Fibroblast of peridontal ligament (primary cell): ENCODE measurements at regions not wholly inside any gene's neighbourhood (a gene's known extent, or its start where the extent isn't known, plus 50 kb on each side); places are given as distances from the start of the nearest gene placed in this dataset.
"Not testable (repeated sequence)": the region's sequence is repeated elsewhere in the genome, so short reads cannot be mapped to it uniquely, and the experiment has no call there.

Experiments used
- DNase-seq: peaks from one replicate; pipeline ENCODE4 v3.0.0-alpha.2; 2010; ENCODE audit errors: extremely low read depth

DNA sequence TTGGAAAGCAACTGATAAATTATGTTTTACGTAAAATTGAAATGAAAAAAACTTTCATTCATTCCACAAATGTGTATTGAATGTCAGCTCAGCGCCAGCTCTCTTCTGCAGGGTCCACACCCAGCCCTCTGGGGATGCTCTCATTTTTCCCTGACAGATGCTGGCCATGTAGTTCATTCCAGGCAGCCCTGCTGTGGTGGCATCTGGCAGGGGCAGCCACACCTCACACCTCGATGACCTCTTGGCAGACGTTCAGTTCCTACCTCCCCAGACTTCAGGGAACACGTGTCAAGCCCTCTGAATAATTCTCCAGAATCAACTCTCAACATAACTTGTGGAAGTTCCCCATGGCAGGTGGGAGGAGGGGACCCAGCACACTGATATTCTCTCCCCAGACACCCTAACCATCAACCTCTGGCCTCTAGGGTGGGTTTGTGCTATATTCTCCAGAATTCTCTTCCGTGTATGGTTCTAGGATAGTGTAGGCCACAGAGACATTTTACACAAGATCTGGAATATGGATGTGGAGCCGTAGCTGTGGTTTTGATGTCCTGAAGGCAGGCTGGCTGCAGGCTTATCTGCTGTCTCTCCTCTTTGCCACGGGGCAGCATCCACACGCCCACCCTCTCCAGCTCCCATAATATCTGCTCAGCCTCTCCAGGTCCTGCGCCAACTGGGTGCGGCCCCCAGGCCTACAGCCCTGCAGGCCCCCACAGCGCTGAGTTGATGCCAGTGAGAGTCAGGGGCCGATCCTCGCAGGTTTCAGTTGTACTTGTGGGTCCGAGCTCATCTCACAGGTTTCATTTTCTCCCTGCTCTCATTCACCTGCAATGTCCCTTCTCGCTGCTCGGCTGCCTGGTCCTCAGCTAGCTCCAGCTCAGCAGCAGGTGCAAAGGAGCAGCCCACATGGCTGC lies 175.8 kb upstream of the ARID1B start:
- DNase-seq, result no peak

DNA sequence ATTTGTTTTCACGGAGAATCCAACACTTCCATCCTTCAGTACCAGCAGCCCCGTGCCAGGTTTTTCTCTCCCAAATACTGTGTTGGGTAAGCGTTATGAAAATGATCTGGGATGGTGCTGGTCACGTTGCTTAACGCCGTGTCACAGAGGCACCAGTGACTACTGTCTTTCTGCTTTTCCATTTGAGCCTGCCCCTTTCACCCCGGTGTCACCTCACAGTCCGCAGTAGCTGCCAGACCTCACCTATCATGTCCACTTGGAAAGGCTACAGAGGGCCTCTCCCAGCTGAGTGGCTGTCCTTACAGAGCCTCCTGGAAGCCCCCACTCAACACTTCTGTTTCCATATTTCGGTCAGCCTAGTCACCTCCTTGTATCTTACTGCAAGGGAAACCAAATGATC lies 176.5 kb upstream of the ARID1B start:
- DNase-seq, result no peak

DNA sequence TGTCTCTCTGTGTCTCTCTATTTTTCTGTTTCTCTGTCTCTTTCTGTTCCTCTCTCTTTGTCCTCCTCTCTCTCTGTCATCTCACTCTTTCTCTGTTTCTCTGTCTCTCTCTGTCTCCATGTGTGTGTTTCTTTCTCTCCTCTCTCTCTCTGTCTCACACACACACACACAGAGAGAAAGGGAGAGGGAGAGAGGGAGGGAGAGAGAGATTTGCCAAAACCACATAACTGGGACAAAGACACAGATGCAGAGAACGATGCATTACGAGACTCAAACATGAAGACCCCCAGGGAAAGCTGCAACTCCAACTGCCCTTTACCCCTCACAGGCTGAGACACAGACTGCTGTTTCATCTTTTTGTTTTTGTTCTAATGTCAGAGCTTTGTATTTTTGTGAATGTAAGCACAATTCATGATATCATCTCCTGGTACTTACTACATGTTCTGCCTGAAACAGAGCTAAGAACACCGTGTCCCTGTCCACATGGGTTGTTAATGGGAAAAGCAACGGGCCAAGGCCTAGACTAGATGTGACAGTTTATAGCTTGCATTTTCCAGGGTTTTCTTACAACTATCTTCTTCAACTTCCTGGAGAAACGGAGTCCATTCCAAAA lies 177.1 kb upstream of the ARID1B start:
- no peak for DNase-seq

DNA sequence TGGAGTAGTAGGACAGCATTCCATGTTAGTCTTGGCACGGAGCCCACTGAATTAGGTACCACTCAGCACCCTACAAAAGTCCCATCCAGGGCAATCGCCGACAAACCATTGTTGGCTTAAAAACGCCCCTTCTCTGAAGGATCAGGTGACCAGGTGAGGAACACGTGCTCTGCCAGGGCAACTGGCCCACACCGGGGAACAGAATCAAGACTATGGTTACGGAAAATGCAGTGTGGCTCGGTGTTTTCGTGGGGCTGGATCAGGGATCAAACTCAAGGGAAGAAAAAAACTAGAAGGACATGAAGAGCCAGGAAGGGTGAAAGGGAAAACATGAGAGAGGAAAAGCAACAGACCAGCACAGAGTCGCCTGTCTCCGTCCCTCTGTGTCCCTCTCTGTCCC lies 177.8 kb upstream of the ARID1B start:
- DNase-seq, result no peak

DNA sequence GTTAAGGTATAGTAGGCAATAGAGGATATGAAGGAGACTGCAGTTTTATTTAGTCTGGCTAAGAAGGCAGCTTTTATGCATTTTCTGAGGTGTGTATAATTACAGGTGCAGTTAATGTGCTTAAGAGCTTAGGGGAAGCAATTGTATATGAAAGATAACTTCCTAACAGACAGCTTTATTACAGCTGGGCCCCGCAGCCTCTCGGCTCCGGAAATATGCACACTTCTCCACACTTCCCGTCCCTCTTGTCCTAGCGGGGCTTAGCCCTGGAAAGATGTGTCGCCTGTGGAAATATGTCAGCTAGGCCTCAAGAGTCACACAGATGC lies 178.4 kb upstream of the ARID1B start:
- DNase-seq, result no peak

DNA sequence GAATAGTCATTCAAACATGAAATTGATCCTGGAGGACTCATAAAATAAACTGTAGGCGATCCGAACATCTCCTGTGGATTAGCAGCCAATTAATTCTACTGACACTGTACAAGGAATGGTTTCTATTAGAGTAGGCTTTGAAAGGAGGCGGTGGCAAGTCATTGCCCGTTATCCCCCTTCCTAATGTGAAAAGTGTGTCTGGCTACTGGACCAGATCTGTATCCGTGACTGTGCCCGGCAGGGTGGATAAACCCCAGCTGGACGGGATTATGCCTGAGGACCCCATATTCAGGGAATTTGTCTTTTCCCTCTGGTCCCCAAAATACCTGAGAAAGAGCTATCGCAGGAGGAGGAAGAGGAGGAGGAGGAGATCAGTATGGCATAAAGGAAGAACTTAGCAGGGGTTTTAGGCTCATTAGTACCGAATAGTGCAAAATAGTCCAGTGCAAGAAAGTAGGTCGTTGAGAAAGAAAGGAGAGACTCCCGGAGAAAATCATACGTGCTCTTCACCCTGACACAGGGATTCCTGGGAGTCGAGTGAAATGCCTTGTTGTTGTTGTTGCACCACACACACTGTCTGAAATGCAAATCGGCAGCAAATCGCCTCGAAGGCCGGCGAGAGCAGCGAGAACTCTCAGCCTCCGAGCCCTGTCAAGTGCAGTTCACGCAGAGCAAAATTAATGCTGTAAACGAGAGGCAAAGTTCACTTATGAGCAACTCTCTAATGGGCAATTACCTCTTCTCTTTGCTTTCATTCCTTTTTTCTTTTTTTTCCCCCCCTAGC lies 178.9 kb upstream of the ARID1B start:
- DNase-seq, result no peak

DNA sequence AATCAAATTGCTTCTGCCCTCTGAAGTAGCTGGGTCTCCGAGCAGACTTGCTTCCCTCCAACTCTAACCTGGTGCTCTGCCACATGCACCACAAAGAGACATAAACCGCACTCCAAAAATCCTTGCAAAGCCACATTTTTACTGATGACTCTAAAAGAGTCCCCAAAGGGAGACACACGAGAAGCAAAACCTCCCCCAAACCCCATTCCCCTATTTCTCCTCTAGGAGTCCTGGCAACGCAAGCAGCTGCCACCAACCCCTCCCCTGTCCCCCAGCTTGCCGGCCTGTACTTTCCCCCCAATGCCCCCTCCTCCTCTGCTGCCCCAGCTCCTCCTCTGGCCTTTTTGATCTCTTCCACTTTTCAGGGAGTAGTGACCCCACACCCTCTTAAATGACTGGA lies 180.1 kb upstream of the ARID1B start:
- no peak for DNase-seq

DNA sequence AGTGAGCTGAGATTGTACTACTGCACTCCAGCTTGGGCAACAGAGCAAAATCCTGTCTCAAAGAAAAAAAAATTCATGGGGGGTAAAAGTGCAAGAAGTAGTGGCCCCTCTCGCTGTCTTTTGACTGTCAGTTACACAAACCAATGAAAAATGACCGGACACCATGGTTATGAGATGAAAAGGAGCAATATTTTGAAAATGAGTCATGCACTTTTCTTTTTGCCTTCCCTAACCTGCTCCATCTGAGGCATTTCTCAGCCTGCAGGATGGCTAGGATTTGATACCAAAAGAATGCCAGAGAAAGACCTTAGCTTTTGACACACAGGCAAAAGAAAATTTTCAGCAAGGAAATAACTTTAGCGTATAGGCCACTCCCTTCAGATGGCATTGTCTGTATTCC lies 181.7 kb upstream of the ARID1B start:
- no peak for DNase-seq

DNA sequence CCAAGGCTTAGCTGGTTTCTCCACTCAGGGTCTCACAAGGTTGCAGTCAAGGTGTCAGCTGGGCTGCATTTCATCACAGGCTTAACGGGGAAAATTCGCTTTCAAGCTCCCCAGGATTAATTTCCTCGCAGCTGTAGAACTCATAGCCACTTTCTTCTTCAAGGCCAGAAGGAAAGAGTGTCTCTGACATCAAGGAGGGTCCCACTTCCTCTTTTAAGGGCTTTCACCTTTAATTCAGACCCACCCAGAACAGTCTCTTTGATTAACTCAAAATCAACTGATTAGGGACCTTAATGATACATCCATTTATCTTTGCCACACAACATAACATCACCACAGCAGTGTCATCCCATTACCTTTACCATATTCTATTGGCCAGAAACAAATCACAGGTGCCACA lies 183.3 kb upstream of the ARID1B start:
- no peak for DNase-seq

DNA sequence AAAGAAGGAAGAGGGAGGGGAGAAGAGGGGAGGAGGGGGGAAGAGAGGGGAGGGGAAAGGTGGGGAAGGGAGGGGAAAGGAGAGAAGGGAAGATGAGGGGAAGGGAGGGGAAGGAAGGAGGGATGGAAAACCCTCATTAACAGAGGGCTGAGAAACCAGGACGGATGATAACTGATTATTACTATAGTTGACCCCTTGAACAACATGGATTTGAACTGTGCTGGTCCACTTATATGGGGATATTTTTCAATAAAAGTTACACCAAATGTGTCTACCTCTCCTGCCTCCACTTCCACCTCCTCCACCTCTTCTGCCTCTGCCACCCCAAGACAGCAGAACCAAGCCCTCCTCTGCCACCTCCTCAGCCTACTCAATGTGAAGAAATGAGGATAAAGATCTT lies 184.1 kb upstream of the ARID1B start:
- no peak for DNase-seq

DNA sequence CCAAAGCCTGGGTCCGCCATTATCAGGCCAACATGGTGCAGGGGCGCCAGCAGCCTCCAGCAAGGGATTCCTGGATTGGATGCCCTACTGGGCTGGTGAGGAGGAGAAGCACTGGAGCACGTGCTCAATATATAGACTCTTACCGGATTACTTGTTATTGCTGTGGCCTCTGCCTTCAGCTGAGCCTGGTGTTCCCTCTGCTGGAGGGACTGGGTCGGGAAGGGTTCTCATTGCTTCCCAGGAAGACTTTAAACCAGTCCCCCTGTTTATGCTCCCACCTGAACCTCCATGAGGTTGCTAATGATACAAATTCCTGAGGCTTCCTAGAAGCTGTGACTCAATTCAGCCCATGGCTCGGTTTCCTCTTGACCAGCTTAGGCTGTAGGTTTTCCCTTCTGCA lies 186.7 kb upstream of the ARID1B start:
- no peak for DNase-seq

DNA sequence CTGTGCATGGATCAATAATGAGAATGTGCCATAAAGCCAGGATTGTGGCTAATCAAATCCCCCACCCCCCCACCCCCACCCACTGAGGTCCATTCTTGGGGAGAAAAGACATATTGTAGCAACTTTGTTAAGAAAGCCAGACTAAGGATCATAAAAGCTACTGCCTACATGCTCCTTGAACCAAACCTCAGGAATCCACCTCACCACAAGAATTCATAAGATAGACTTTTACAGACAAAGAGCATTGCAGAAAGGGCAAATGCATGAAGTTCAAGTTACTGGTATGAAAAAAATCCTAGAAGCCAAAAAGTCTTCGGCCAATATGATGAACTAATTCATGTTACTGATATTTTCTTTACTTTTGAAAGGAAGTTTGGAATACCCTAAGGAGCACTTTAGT lies 187.9 kb upstream of the ARID1B start:
- peak; percentile 81 for DNase-seq

DNA sequence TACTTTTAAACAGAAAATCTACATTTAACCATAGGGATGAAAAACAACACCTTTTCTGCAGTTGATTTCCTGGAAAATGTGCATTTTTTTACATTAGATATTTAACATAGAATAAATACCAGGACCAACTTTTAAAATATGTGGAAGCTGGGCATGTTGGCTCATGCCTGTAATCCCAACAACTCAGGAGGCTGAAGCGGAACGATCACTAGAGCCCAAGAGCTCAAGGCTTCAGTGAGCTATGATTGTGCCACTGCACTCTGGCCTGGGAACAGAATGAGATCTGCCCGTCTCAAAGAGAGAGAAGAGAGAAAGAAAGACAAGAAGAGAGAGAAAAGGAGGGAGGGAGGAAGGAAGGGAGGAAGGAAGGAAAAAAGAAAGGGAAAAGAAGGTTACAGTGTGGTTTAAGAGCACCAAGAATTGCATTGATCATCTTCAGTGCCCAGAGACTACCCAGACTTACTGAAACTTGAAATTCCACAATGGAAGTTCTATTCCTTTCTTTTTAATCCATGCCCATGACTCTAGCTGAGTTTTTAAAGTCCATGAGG lies 189.4 kb upstream of the ARID1B start:
- DNase-seq, result no peak

DNA sequence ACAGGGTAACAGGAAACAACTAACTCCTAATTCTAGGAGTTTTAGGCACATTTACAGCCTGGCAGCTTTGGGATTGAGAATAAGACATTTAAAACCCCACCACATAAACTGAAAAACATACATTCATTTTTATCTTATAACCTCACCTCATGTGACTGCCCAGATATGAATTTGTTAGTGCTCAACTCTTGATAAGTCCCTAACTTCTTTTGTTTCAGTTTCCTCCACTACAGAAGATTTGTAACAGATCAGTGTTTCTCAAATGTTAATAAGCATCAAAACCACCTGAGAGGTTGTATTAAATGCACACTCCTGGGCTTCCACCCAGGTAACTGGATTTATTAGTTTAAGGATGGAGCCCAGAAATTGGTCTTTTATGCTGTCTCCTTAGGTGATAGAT lies 190.1 kb upstream of the ARID1B start:
- no peak for DNase-seq

DNA sequence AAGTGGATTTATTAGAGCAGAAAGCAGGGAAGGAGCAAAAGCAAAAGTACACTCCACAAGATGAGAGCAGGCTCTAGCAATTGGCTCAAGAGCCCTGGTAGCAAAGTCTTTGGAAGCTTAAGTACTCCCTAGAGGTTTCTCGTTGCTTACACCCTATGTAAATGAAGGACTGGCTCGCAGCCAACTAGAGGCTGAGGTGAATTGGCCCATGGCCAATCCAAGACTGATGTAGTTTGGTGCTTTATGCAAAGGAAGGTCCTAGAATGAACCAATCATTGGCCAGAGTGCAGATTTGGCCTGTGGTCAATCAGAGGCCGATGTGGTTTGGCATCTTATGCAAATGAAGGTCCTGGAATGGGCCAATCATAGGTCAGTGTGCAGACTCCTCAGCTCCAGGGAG lies 191.3 kb upstream of the ARID1B start:
- DNase-seq, result no peak

DNA sequence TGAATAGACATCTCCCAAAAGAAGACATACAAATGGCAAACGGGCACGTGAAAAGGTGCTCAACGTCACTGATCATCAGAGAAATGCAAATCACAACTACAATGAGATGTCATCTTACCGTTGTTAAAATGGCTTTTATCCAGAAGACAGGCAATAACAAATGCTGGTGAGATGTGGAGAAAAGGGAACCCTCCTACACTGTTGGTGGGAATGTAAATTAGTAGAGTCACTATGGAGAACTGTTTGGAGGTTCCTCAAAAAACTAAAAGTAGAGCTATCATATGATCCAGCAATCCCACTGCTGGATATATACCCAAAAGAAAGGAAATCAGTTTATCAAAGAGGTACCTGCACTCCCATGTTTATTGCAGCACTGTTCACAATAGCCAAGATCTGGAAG lies 193.1 kb upstream of the ARID1B start:
- not testable (repeated sequence) for DNase-seq

DNA sequence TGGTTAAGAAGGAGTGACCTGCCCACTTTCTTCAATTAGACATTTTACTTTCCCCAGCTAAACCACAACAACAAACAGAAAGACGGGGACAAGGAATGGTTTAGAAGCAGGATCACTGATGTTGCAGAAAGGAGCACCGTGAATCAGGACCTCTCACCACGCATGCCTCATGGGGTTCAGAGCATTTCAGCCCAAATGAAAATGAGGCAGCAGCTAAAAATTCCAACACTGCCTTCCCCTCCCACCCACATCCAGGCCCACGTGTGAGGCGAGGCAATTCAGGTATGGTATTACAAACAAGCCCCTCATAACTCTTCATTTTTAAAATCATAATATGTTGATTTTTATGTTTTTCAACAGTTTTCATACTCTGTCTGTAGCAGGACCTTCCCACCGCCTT lies 194.1 kb upstream of the ARID1B start:
- DNase-seq, result no peak

DNA sequence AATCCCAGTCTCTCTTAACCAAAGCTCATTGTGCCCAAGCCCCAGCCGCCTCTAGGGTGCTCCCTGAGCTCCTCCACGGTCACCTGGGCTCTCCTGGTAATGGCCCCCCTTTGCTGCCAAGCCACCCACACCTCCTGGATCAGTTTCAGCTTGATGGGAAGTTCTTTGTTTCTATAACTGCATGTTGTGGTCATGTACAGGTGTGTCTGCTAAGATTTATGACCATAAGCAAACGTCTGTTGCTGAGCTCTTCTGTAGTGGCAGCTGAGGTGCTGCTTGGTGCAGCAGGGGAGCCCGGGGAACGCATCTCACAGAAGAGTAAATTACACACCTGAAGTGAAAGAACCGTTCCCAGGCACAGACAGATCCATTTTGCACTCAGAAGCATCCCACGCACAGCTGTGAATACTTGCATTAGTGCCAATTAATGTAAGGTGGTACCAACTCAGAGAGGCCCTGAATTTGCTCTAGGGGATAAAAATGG lies 194.6 kb upstream of the ARID1B start:
- no peak for DNase-seq

DNA sequence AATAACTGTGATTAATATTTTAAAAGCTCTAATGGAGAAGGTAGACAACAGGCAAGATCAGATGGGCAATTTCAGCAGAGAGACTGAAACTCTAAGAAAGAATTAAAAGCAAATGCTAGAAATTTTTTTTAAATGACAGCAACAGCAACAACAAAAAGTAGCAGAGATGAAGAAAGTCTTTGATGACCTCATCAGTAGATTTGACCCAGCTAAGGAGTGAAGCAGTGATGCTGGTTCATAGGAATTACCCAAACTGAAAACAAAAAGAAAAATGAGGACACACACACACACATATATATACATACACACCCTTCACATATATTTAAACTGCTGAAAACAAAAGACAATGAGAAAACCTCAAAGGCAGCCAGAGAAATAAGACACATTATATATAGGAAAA lies 197.6 kb upstream of the ARID1B start:
- DNase-seq, result no peak

DNA sequence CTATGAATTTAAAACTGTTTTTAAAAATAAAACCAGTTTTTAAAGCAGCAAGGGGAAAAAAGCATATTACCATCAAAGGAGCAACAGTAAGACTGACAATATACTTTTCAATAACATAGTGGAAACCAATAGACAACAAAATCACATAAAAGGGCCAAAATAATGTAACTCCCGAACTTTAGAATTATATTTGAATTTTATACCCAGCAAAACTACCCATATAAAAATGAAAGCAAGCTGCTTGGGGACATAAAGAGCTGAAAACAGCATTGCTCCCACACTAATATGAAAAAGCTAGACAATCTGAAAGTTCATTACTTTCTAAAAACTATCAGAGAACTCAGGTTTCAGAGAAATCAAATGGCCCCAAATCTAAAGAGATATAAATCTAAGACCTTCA lies 199.4 kb upstream of the ARID1B start:
- no peak for DNase-seq

DNA sequence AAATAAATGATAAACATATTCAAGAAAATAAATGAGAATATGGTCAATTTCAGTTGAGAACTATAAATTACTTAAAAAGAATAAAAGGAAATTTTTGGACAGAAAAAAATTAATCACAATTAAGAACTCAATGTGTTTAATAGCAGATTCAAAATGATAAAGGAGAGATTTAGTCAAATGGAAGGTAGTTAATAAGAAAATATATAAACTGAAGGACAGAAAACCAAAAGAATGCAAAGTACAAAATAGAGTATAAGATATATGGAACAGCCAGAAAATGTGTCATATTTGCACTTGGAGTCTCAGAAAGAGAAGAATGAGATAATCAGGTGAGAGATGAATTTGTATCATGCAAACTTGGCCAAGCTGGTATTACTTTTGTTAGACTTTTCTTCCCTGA lies 201.8 kb upstream of the ARID1B start:
- no peak for DNase-seq

DNA sequence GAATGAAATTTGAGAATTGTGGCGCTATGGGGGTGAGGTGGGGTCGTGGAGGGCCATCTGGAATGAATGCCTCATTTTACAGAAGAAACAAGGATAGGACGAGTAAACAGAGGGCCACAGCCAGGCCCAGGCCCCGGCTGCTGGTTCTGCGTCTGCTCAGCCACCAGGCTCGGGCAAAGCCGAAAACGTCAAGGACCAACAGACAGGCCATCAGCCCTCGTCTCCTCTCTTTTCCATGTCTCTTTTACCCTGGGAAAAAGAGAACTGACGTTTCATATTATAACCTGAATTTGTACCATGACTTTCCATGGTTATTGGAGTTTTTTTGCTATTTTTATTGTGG lies 212.4 kb upstream of the ARID1B start:
- no peak for DNase-seq
